Cardiac fibroblast (primary cell): ENCODE measurements at regions not wholly inside any gene's neighbourhood (a gene's known extent, or its start where the extent isn't known, plus 50 kb on each side); places are given as distances from the start of the nearest gene placed in this dataset.

ENCODE experiments used
- DNase-seq, 2 donors: peaks; one replicate each; pipeline versions ENCODE4 v3.0.0 to v3.0.0-alpha.2; 2010; ENCODE audit warnings: low read depth in 2 of 2
- H3K4me3 ChIP-seq, 2 donors: replicated peaks in 1 of 2; 1 replicate in 1 of 2; 2 replicates in 1 of 2; pipeline ENCODE4 v1.5.1; 2011; ENCODE audit warnings: low read depth in 2 of 2, low read length in 2 of 2, mild to moderate bottlenecking in 2 of 2, moderate library complexity in 1 of 2
- TF ChIP-seq, protein P1 (sequence below): IDR thresholded peaks from one replicate; pipeline ENCODE4 v1.5.1; 2011; ENCODE audit warnings: low read depth, mild to moderate bottlenecking, low read length, inconsistent platforms

DNA sequence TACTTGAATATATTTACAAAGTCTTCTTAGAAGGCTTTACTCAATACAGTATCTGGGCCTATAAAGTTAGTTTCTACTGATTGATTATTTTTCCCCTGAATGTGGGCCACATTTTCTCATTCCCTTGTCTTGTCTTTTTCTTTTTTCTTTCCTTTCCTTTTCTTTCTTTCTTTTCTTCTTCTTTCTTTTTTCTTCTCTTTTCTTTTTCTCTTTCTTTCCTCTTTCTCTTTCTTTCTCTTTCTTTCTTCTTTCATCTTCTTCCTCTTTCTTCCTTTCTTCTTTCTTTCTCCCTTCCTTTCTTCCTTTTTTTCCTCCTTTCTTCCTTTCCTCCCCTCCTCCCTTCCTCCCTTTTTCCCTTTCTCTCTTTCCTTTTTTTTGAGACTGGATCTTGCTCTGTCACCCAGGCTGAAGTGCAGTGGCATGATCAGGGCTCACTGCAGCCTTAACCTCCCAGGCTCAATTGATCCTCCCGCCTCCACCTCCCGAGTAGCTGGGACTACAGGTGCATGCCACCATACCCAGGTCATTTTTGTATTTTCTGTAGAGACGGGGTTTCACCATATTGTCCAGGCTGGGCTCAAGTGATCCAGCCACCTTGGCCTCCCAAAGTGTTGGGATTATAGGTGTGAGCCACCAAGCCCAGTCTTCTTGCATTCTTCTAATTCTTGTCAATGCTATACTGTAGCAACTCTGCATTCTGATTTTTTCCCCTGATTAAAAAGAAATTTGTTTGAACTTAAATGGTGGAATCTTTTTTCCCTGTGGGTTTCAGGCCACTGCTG, 133.1 kb upstream of the FBXO11 start:
- no peak overlapping the region for H3K4me3 ChIP-seq
- TF ChIP-seq, protein P1, sequence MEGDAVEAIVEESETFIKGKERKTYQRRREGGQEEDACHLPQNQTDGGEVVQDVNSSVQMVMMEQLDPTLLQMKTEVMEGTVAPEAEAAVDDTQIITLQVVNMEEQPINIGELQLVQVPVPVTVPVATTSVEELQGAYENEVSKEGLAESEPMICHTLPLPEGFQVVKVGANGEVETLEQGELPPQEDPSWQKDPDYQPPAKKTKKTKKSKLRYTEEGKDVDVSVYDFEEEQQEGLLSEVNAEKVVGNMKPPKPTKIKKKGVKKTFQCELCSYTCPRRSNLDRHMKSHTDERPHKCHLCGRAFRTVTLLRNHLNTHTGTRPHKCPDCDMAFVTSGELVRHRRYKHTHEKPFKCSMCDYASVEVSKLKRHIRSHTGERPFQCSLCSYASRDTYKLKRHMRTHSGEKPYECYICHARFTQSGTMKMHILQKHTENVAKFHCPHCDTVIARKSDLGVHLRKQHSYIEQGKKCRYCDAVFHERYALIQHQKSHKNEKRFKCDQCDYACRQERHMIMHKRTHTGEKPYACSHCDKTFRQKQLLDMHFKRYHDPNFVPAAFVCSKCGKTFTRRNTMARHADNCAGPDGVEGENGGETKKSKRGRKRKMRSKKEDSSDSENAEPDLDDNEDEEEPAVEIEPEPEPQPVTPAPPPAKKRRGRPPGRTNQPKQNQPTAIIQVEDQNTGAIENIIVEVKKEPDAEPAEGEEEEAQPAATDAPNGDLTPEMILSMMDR: no peak
- DNase-seq: no peak

DNA sequence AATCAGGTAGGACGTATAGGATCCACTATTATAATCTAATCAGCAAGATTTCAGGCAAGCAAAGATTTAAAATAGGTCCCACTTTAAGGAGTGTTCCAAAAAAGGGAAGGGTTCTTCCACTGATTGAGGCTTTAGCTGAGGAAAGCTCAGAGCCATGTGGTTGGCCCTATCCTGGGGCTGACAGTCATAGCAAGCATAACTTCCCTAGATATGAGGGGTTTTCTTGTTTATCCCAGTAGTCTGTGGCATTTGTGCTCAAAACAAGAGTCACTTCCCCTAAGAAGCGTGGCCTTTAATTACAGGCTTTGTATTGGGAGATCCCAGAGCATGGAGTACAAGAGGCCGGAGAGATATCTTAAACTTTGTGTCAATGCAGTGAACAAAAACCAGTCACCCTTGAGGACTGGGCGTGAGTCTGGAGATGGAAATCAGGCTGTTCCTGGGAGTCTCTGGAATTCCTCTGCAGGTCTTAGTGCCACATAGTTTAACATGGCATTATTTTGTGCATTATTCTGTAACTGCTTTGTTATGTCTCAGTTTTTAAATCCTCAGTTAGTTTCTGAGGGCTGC, 136.9 kb upstream of the FBXO11 start:
- TF ChIP-seq, protein P1: no peak
- H3K4me3 ChIP-seq: no peak overlapping the region
- DNase-seq: no peak

GRCh38 chr2:48043746-48044145, 137.4 kb upstream of the FBXO11 start:
- no peak overlapping the region for H3K4me3 ChIP-seq
- DNase-seq: peak in 1 of 2 donors; percentile 30
- TF ChIP-seq, protein P1: no peak

DNA sequence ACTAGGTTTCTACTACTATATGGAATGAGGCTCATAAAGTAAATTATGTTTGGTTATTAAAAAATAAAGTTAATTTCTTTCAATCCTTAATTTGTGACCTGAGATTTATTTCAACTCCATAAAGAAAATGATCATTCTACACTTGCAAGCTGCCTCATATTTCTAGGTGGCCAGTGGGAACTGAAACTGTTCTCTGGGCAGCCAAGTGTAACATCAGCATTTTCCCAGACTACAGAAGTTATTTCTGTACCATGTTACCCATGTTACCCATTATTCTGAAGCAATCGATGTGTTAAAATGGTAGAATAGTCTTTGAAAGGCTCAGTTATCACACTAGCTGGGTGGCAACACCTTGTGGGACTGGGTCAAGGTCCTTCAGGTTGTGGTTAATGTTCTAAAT, 139.3 kb upstream of the FBXO11 start:
- TF ChIP-seq, protein P1: no peak
- no peak for DNase-seq

DNA sequence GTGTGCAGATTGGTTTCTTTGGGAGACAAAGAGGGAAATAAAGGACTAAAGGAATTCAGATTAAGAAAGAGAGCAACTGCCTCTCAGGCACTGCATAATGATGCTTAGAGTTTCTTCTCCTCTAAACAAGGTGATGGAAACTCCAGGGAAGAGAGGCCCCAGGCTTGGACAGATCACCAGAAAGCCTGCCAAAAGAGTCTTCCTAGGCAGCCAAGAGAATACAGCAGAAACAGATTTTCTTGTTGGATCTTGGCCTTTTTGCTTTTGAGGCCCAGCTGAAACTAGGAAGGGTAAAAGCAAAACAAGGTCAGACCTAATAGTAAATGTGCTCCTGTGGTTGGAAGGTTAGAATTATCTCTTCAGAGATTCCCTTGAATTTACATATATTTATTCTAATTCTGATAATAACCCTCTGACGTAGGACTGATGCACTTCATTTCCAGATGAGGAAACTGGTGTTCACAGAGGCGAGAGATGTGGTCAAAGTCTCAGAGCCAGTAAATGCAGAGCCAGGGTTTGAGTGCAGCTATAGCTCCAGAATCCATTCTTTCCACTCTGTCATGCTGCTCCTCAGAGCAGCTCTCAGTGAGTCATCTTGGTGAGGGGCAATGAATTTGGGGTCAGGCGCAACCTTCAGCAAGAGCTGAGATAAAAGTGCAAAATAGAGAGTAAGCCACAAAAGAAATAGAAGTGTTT, 142.3 kb upstream of the FBXO11 start:
- TF ChIP-seq, protein P1: no peak
- DNase-seq: peak in 1 of 2 donors; percentile 0

More for the DNA sequence above, 139.3 kb upstream of the FBXO11 start:
- no peak overlapping the region for H3K4me3 ChIP-seq

GRCh38 chr2:48049371-48049770, 143.1 kb upstream of the FBXO11 start:
- no peak for DNase-seq
- H3K4me3 ChIP-seq: no peak overlapping the region
- TF ChIP-seq, protein P1: no peak

More for the DNA sequence above, 142.3 kb upstream of the FBXO11 start:
- no peak overlapping the region for H3K4me3 ChIP-seq
